Right lobe of liver (tissue), 4 donors: ENCODE measurements at regions not wholly inside any gene's neighbourhood (a gene's known extent, or its start where the extent isn't known, plus 50 kb on each side); places are given as distances from the start of the nearest gene placed in this dataset.

Experiments
- CTCF ChIP-seq, 4 donors: fragments of 200-600 bp in 3 of 4; fragments of 450-650 bp in 1 of 4; IDR thresholded peaks; one replicate each; pipeline versions ENCODE4 v1.5.1 to v1.8.0; 2016 to 2022; ENCODE audit warnings: antibody characterized with exemption in 4 of 4, mild to moderate bottlenecking in 2 of 4
- POLR2A ChIP-seq: fragments of 450-650 bp; IDR thresholded peaks from one replicate; pipeline ENCODE4 v1.6.1; 2017; ENCODE audit warnings: antibody characterized with exemption, mild to moderate bottlenecking
- donor health status: DM: no; HTN: no; CAD: no.
- donor health status: DM: no; HTN: no; CAD: no.
- donor health status: DM: no; HTN: yes; CAD: no.

GRCh38 chr10:44126291-44126717 lies 258.6 kb downstream of the CXCL12 start:
- TF ChIP-seq CTCF (IDR thresholded peaks at IDR 0.05) (no peak), POLR2A (no peak)
